CD4-positive, CD25-positive, alpha-beta regulatory T cell (primary cell): ENCODE measurements at regions not wholly inside any gene's neighbourhood (a gene's known extent, or its start where the extent isn't known, plus 50 kb on each side); places are given as distances from the start of the nearest gene placed in this dataset.

ENCODE experiments used
- ATAC-seq, 2 donors: fragments of 150-1000 bp; cut with Tn5 transposase; one replicate each; pipeline ENCODE4 v1.10.0; 2021; ENCODE audit warnings: low read depth in 2 of 2, moderate number of reproducible peaks in 2 of 2, moderate library complexity in 1 of 2
- DNase-seq, 3 donors: peaks; one replicate each; pipeline versions ENCODE4 v3.0.0 to v3.0.0-alpha.2; 2012 to 2022; ENCODE audit warnings: mixed read lengths in 1 of 3
- H3K27ac ChIP-seq: one replicate; pipeline ENCODE4 v1.7.0; 2013; ENCODE audit warnings: mild to moderate bottlenecking, low read length; ENCODE audit not compliant: insufficient read depth, poor library complexity, severe bottlenecking
- H3K27me3 ChIP-seq: one replicate; pipeline ENCODE4 v1.7.0; 2013; ENCODE audit warnings: low read length; ENCODE audit not compliant: control insufficient read depth, insufficient read depth
- H3K36me3 ChIP-seq: one replicate; pipeline ENCODE4 v1.7.0; 2013; ENCODE audit warnings: mild to moderate bottlenecking, low read length, moderate library complexity; ENCODE audit not compliant: control insufficient read depth, insufficient read depth
- H3K4me1 ChIP-seq: 2 replicates; pipeline ENCODE4 v1.7.0; 2013; ENCODE audit warnings: mild to moderate bottlenecking, low read length; ENCODE audit not compliant: insufficient read depth, control insufficient read depth, poor library complexity, severe bottlenecking
- H3K4me3 ChIP-seq: one replicate; pipeline ENCODE4 v1.7.0; 2013; ENCODE audit warnings: low read depth, mild to moderate bottlenecking, low read length, moderate library complexity
- H3K9me3 ChIP-seq, 2 experiments: 1 replicate in 1 of 2; 2 replicates in 1 of 2; pipeline ENCODE4 v1.7.0; 2013; ENCODE audit warnings: low read length in 2 of 2, mild to moderate bottlenecking in 1 of 2, moderate library complexity in 1 of 2; ENCODE audit not compliant: control insufficient read depth in 2 of 2
- H3K27ac Mint-ChIP-seq, 3 donors: one replicate each; pipeline ENCODE4 v1.8.0; 2020 to 2022; ENCODE audit warnings: mild to moderate bottlenecking in 3 of 3, mixed read lengths in 3 of 3, moderate library complexity in 2 of 3
- H3K27me3 Mint-ChIP-seq: one replicate; pipeline ENCODE4 v1.8.0; 2022; ENCODE audit warnings: mild to moderate bottlenecking, mixed read lengths
- H3K36me3 Mint-ChIP-seq: one replicate; pipeline ENCODE4 v1.8.0; 2020; ENCODE audit warnings: mixed read lengths
- H3K4me1 Mint-ChIP-seq, 4 donors: one replicate each; pipeline ENCODE4 v1.8.0; 2020 to 2022; ENCODE audit warnings: mixed read lengths in 4 of 4, mild to moderate bottlenecking in 1 of 4
- H3K4me3 Mint-ChIP-seq, 4 donors: one replicate each; pipeline ENCODE4 v1.8.0; 2020 to 2022; ENCODE audit warnings: mild to moderate bottlenecking in 4 of 4, mixed read lengths in 4 of 4, moderate library complexity in 3 of 4
- H3K9me3 Mint-ChIP-seq, 7 donors: one replicate each; pipeline ENCODE4 v1.8.0; 2020 to 2022; ENCODE audit warnings: mixed read lengths in 7 of 7, mild to moderate bottlenecking in 3 of 7, moderate library complexity in 2 of 7

DNA sequence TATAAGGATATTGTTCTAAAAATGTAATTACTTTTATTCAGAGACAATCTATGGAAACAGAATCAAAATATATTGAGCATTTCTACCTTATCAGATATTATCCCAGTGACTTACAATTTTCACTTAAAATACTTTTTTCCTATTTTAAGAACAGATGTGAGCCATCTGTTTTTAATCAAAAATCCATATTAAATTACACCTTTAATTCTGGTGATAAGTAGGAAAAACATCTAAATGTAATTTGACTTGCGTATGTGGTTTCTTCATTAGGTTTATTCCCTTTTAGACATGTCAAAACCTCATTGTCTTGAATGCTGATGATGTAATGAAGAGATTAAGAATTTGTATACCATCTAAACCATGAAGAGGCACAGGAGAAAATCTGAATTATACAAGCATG lies 1118.8 kb upstream of the TMPRSS15 start:
- no peaks in the 10 kb centered on the region for H3K27me3 ChIP-seq
- no peak for ATAC-seq
- Mint-ChIP-seq H3K27ac (no peak overlapping the region), H3K4me1 (no peaks in the 10 kb centered on the region), H3K36me3 (no peaks in the 10 kb centered on the region), H3K4me3 (no peak overlapping the region), H3K27me3 (no peaks in the 10 kb centered on the region), H3K9me3 (peaks cover 2 to 18% (median 7%) of the 10 kb centered on the region in 7 donors)
- H3K9me3 ChIP-seq = peaks cover 0 to 3% of the 10 kb centered on the region in 2 experiments
- H3K27ac ChIP-seq = no peak overlapping the region
- no peak for DNase-seq
- no peak overlapping the region for H3K4me3 ChIP-seq
- H3K36me3 ChIP-seq = no peaks in the 10 kb centered on the region
- H3K4me1 ChIP-seq = no peaks in the 10 kb centered on the region

DNA sequence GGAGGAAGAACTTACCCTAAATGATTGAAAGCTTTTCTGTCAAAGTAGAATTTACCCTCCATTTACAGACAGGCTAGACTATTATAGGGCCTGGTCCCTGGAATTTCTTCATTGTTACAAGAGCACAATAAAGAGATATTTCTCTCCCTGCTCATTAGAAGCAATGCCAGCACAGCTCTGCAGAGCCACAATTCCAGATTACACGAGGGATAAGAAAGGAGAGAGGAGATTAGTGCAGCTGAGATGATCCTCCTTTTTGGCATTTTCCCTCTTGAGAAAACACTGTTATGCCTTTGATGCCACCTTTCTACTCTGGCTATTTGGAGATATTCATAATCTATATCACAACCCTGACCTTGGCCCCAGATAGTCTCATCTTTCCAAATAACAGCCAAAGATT lies 1119.5 kb upstream of the TMPRSS15 start:
- Mint-ChIP-seq H3K4me1 (no peaks in the 10 kb centered on the region), H3K9me3 (peaks cover 2 to 18% (median 7%) of the 10 kb centered on the region in 7 donors), H3K36me3 (no peaks in the 10 kb centered on the region), H3K4me3 (no peak overlapping the region), H3K27me3 (no peaks in the 10 kb centered on the region), H3K27ac (no peak overlapping the region)
- no peak for DNase-seq
- Histone ChIP-seq H3K27ac (no peak overlapping the region), H3K4me3 (no peak overlapping the region), H3K27me3 (no peaks in the 10 kb centered on the region), H3K36me3 (no peaks in the 10 kb centered on the region), H3K4me1 (no peaks in the 10 kb centered on the region), H3K9me3 (peaks cover 0 to 3% of the 10 kb centered on the region in 2 experiments)
- no peak for ATAC-seq

DNA sequence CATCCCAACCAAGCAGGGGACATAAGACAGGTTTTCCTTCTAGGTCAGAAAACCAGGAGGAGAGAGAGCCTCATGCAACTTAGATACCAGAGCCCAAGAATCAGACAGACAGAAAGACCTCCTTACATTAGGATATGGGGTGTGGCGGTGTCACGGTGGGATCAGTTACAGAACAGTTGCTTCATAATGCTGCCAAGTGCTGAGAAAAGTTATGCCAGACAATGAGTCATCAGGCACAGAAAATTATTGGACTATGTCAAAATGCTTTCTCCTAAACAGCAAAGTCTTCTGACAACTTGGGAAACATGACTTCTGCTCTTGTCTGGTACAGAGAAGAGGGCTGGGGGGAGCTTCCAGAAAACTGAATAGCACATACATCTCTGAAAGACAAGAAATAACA lies 1120.2 kb upstream of the TMPRSS15 start:
- ATAC-seq (no peak), DNase-seq (no peak)
- H3K36me3 Mint-ChIP-seq = no peaks in the 10 kb centered on the region
- H3K27ac ChIP-seq = no peak overlapping the region
- H3K4me1 Mint-ChIP-seq = no peaks in the 10 kb centered on the region
- H3K27me3 ChIP-seq = no peaks in the 10 kb centered on the region
- H3K27me3 Mint-ChIP-seq = no peaks in the 10 kb centered on the region
- H3K4me3 Mint-ChIP-seq = no peak overlapping the region
- H3K36me3 ChIP-seq = no peaks in the 10 kb centered on the region
- no peak overlapping the region for H3K27ac Mint-ChIP-seq
- no peak overlapping the region for H3K4me3 ChIP-seq
- no peaks in the 10 kb centered on the region for H3K9me3 ChIP-seq
- peaks cover 2 to 18% (median 7%) of the 10 kb centered on the region in 7 donors for H3K9me3 Mint-ChIP-seq
- H3K4me1 ChIP-seq = no peaks in the 10 kb centered on the region

DNA sequence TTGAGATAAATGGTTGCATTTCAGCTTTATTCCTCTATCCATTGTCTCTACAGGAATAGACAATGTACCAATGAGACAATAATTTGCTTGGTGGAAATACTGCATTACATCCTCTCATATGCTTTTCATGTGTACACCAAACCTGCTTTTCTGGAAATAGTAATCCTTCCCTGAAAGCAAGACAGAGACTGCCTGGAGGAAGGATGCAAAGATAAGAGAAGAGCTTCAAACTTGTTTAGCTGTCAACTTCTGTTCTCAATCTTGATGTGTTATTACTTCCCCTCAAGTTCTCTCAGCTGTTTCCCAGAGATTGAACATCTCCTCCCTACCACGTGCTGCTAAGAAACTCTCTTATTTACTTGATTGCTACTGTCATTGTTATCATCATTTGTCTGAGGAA lies 1125.4 kb upstream of the TMPRSS15 start:
- no peak overlapping the region for H3K4me3 Mint-ChIP-seq
- Histone ChIP-seq H3K36me3 (no peaks in the 10 kb centered on the region), H3K4me3 (no peak overlapping the region), H3K9me3 (no peaks in the 10 kb centered on the region), H3K4me1 (no peaks in the 10 kb centered on the region), H3K27me3 (no peaks in the 10 kb centered on the region), H3K27ac (no peak overlapping the region)
- no peak for ATAC-seq
- H3K9me3 Mint-ChIP-seq = peaks cover 2 to 13% (median 5%) of the 10 kb centered on the region in 7 donors
- no peak for DNase-seq
- H3K27ac Mint-ChIP-seq = no peak overlapping the region
- no peaks in the 10 kb centered on the region for H3K4me1 Mint-ChIP-seq
- H3K27me3 Mint-ChIP-seq = no peaks in the 10 kb centered on the region
- H3K36me3 Mint-ChIP-seq = no peaks in the 10 kb centered on the region

DNA sequence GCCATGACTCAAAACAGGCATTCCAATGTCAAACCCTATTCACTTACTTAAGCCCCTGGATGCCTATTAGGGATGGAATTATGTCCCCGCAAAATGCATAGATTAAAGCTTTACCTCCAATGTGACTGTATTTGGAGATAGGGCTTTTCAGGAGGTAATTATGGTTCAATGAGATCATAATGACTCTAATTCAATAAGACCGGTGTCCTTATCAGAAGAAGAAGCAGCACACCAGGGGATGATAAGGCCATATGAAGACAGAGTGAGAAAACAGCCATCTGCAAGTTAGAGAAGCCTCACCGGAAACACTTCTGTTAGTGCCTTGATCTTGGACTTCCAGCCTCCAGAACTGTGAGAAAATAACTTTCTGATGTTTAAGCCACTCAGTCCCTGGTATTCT lies 1131.8 kb upstream of the TMPRSS15 start:
- no peak overlapping the region for H3K27ac Mint-ChIP-seq
- no peaks in the 10 kb centered on the region for H3K27me3 Mint-ChIP-seq

DNA sequence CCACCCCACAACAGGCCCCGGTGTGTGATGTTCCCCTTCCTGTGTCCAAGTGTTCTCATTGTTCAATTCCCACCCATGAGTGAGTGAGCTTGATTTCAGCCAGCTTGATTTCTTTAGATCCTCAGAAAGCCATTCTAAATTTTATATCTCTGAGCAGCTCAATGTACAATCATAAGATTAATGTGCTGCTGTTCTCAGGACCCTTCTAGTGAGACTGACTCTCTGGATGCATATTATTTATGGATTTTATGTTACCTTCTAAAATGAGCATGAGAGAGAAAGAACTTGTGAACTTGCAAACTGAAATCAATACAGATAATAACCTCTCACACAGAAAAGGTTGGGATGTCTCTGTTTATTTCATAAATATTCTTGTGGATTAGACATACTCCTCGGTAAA lies 1133.5 kb upstream of the TMPRSS15 start:
- Histone ChIP-seq H3K36me3 (no peaks in the 10 kb centered on the region), H3K27ac (no peak overlapping the region), H3K9me3 (peaks cover 0 to 8% of the 10 kb centered on the region in 2 experiments), H3K4me1 (no peaks in the 10 kb centered on the region), H3K4me3 (no peak overlapping the region), H3K27me3 (no peaks in the 10 kb centered on the region)
- Mint-ChIP-seq H3K36me3 (no peaks in the 10 kb centered on the region), H3K9me3 (peaks cover 0 to 22% (median 4%) of the 10 kb centered on the region in 7 donors), H3K27ac (no peak overlapping the region), H3K27me3 (no peaks in the 10 kb centered on the region), H3K4me1 (no peaks in the 10 kb centered on the region), H3K4me3 (no peak overlapping the region)
- DNase-seq (no peak), ATAC-seq (no peak)

More for the DNA sequence above, 1131.8 kb upstream of the TMPRSS15 start:
- no peaks in the 10 kb centered on the region for H3K36me3 Mint-ChIP-seq
- H3K27ac ChIP-seq = no peak overlapping the region
- H3K4me1 Mint-ChIP-seq = no peaks in the 10 kb centered on the region
- no peak overlapping the region for H3K4me3 Mint-ChIP-seq
- no peaks in the 10 kb centered on the region for H3K27me3 ChIP-seq
- no peaks in the 10 kb centered on the region for H3K36me3 ChIP-seq
- no peak for DNase-seq
- no peak overlapping the region for H3K4me3 ChIP-seq
- ATAC-seq = no peak
- H3K9me3 ChIP-seq = peaks cover 0 to 8% of the 10 kb centered on the region in 2 experiments
- no peaks in the 10 kb centered on the region for H3K4me1 ChIP-seq
- H3K9me3 Mint-ChIP-seq = peaks cover 0 to 19% (median 2%) of the 10 kb centered on the region in 7 donors

DNA sequence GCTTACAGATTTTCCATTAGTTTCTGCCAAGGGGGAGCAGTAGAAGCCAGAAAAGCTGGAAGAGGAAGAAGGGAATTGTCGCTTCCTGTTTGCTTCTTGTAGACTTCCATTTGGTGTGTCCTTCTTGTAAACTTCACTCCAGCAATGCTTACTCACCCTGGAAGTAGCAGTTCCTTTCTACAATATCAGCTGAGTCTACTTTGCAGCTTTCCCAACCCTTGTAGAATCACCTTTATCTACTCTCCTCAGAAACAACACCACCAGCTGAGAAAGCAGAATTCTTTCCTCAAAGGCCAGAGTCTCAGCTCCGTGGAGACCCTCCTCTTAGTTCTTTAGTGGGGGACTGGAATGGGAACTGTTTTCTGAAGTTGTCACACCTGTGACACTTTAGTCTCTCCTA lies 1136.7 kb upstream of the TMPRSS15 start:
- DNase-seq = no peak
- H3K4me1 ChIP-seq = no peaks in the 10 kb centered on the region
- Mint-ChIP-seq H3K36me3 (no peaks in the 10 kb centered on the region), H3K4me1 (no peaks in the 10 kb centered on the region), H3K9me3 (peaks cover 0 to 37% (median 9%) of the 10 kb centered on the region in 7 donors), H3K27me3 (no peaks in the 10 kb centered on the region), H3K4me3 (no peak overlapping the region), H3K27ac (no peak overlapping the region)
- H3K9me3 ChIP-seq = peaks cover 0 to 8% of the 10 kb centered on the region in 2 experiments
- H3K4me3 ChIP-seq = no peak overlapping the region
- H3K36me3 ChIP-seq = no peaks in the 10 kb centered on the region
- no peaks in the 10 kb centered on the region for H3K27me3 ChIP-seq
- no peak for ATAC-seq
- H3K27ac ChIP-seq = no peak overlapping the region

DNA sequence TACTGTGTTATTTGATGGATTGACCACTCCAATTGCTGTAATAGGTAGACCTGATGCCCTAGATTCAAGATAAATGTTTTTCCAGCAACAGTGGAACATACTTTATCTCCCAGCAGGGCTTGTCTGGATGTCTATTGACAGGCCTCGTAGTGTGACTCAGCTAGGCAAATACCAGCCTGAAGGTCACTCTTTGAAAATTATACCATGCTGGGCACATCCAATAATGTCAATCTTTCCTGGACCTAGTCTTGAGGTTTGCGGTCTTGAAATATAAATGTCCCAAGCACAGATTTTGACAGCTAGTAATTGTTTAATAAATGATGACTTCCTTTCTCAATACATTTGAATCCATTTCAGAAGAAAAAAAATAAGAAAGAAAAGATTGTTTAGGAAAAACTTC lies 1138.0 kb upstream of the TMPRSS15 start:
- H3K36me3 ChIP-seq = no peaks in the 10 kb centered on the region
- no peak overlapping the region for H3K27ac ChIP-seq
- no peaks in the 10 kb centered on the region for H3K4me1 ChIP-seq
- no peaks in the 10 kb centered on the region for H3K36me3 Mint-ChIP-seq
- H3K27me3 Mint-ChIP-seq = no peaks in the 10 kb centered on the region
- peaks cover 0 to 39% (median 9%) of the 10 kb centered on the region in 7 donors for H3K9me3 Mint-ChIP-seq
- H3K4me3 ChIP-seq = no peak overlapping the region
- no peak overlapping the region for H3K27ac Mint-ChIP-seq
- ATAC-seq (no peak), DNase-seq (no peak)
- H3K27me3 ChIP-seq = no peaks in the 10 kb centered on the region
- H3K4me3 Mint-ChIP-seq = no peak overlapping the region
- peaks cover 0 to under 1% of the 10 kb centered on the region in 2 experiments for H3K9me3 ChIP-seq
- no peaks in the 10 kb centered on the region for H3K4me1 Mint-ChIP-seq
